ENCODE measurements at regions not wholly inside any gene's neighbourhood (a gene's known extent, or its start where the extent isn't known, plus 50 kb on each side); places are given as distances from the start of the nearest gene placed in this dataset.
"Not testable (repeated sequence)": the region's sequence is repeated elsewhere in the genome, so short reads cannot be mapped to it uniquely, and the experiment has no call there.

DNA sequence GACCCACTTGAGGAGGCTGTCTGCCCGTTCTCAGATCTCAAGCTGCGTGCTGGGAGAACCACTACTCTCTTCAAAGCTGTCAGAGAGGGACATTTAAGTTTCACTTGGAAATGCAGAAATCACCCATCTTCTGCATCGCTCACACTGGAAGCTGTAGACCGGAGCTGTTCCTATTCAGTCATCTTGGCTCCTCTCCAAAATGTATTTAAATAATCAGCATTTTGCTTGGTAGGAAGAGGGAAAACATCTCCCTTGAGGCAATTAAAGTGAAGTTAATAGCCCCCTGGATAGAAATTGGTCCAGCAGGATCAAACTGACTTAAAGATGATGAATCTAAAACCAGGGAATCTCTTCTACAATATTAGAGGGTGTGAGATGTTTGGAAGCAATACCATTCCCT, 151.7 kb downstream of the CSNK2A3 start:
- not testable (repeated sequence) for H3K36me3 ChIP-seq (ENCODE audit: insufficient read depth, low read length); H3K4me1 ChIP-seq (ENCODE audit: insufficient read depth, low read length); H3K9ac ChIP-seq (ENCODE audit: low read depth, low read length); H3K9me3 ChIP-seq (ENCODE audit: control insufficient read depth, insufficient read depth, low read length)

DNA sequence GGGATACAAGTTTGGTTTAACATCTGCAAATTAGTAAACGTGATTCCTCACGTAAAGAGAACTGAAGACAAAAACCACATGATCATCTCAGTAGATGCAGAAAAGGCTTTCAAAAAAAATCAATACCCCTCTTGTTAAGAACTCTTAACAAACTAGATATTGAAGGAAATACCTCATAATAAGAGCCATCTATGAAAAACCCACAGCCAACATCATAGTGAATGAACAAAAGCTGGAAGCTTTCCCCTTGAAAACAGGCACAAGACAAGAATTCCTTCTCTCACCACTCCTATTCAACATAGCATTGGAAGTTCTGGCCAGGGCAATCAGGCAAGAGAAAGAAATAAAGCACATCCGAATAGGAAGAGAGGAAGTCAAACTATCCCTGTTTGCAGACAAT, 160.5 kb downstream of the CSNK2A3 start:
- Histone ChIP-seq H3K9ac (ENCODE audit: low read depth, low read length) (no peak overlapping the region), H3K4me1 (ENCODE audit: insufficient read depth, low read length) (no peaks in the 10 kb centered on the region), H3K36me3 (ENCODE audit: insufficient read depth, low read length) (no peaks in the 10 kb centered on the region), H3K9me3 (ENCODE audit: control insufficient read depth, insufficient read depth, low read length) (no peaks in the 10 kb centered on the region)

DNA sequence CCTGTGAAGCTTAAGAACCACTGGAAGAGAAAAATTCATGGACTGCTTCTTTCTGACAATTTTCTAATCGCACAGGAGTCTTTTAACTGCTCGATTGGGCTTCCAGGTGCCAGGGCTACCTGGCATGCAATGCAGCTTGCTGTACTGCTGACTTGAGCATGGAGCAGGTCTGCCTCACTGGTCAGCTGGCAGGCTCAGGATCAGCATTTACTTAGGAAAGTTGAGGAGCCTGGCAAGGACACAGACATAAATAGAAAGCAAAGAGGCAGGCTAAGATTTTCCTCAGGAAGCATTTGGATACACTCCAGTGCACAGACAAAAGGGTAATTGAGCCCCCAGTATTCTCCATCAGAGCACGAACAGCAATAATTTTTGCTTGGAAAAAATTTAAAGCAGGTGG, 163.5 kb downstream of the CSNK2A3 start:
- Histone ChIP-seq H3K9me3 (ENCODE audit: control insufficient read depth, insufficient read depth, low read length) (no peaks in the 10 kb centered on the region), H3K4me1 (ENCODE audit: insufficient read depth, low read length) (no peaks in the 10 kb centered on the region), H3K9ac (ENCODE audit: low read depth, low read length) (no peak overlapping the region)

DNA sequence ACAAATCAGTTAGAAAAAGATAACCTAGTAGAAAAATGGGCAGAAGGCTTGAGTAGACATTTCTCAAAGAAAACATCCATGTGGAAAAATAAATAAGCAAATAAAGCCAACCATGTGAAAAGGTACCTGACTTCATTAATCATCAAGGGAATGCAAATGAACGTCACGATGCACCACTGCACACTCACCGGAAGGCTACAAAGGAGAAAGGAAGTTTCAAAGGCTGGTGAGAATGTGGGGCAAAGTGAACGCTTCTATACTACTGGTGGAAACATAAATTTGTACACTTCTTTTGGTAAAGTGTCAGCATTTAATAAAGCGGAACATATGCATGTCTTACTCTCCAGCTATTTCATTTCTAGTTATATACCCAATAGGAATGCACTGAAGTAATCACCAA, 166.8 kb downstream of the CSNK2A3 start:
- Histone ChIP-seq H3K9ac (ENCODE audit: low read depth, low read length) (no peak overlapping the region), H3K36me3 (ENCODE audit: insufficient read depth, low read length) (no peaks in the 10 kb centered on the region), H3K4me1 (ENCODE audit: insufficient read depth, low read length) (no peaks in the 10 kb centered on the region), H3K9me3 (ENCODE audit: control insufficient read depth, insufficient read depth, low read length) (no peaks in the 10 kb centered on the region)

More for the DNA sequence above, 163.5 kb downstream of the CSNK2A3 start:
- no peaks in the 10 kb centered on the region for H3K36me3 ChIP-seq (ENCODE audit: insufficient read depth, low read length)

DNA sequence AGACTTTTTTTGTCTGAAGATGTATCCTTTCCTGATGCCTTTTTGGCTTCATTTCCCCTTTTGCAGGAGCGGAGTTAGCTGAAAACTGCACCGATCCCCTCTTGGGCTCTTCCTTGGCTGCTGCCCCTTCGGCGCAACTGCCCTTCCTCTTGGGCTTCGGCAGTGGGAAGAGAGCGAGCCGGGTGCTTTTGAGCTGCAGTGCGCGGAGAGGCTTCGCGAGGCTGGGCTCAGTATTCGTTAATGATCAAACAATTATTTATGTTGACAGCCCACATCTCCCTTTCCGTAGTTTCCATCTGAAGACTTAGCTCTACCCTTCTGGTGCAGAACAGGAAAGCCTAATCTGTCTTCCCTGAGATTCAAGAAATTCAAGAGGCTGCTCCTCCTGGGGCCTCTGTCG, 170.8 kb downstream of the CSNK2A3 start:
- Histone ChIP-seq H3K36me3 (ENCODE audit: insufficient read depth, low read length) (no peaks in the 10 kb centered on the region), H3K9me3 (ENCODE audit: control insufficient read depth, insufficient read depth, low read length) (no peaks in the 10 kb centered on the region)

DNA sequence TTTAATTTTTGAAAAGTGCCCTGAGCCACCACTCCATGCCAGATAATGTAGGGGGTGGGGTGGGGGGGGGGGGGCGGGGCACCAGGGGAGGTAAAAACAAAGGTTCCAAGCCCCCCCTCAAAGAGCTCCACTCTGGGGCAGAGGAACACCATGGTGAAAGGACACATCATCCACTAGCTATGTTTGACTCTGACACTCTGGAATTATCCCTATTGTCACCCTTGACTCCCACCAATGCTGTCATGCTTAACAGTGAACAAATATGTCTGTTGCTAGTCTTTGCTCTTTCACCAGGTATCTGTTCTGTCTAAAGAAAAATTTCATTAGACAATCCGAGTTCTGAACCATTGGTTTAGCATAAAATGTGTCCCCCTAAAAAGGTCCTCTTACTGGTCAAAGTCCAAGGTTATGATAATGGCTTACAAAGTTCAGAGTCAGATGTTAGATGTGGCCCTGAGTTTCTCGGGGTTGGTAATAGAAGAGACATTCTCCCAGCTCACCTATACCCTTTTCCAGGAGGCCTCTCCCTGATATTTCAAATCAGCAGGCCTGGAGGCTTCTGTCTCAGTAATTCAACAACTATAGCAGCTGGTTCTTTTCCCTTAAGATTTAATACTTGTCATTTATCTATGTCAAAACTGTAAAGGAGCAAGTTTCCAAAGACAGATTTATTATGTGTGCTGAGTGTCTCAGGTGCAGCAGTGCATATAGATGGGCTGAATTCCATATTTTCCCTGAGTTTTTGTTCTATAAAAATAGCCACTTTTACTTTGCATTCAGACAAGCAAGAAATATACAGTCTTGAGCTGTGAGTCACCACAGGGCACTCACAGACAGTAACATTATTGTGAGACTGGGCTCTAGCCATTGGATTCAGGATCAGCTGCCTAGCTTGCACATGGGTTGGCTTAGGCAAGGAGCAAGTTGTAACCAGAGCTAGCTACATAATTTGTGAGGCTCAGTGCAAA, 174.1 kb downstream of the CSNK2A3 start:
- Histone ChIP-seq H3K9me3 (ENCODE audit: control insufficient read depth, insufficient read depth, low read length) (no peaks in the 10 kb centered on the region), H3K9ac (ENCODE audit: low read depth, low read length) (no peak overlapping the region), H3K36me3 (ENCODE audit: insufficient read depth, low read length) (no peaks in the 10 kb centered on the region), H3K4me1 (ENCODE audit: insufficient read depth, low read length) (peaks cover 5% of the 10 kb centered on the region; the same call in 1 of the 2 replicates)

More for the DNA sequence above, 170.8 kb downstream of the CSNK2A3 start:
- H3K9ac ChIP-seq (ENCODE audit: low read depth, low read length) = no peak overlapping the region
- peaks cover 5% of the 10 kb centered on the region; the same call in 1 of the 2 replicates for H3K4me1 ChIP-seq (ENCODE audit: insufficient read depth, low read length)

DNA sequence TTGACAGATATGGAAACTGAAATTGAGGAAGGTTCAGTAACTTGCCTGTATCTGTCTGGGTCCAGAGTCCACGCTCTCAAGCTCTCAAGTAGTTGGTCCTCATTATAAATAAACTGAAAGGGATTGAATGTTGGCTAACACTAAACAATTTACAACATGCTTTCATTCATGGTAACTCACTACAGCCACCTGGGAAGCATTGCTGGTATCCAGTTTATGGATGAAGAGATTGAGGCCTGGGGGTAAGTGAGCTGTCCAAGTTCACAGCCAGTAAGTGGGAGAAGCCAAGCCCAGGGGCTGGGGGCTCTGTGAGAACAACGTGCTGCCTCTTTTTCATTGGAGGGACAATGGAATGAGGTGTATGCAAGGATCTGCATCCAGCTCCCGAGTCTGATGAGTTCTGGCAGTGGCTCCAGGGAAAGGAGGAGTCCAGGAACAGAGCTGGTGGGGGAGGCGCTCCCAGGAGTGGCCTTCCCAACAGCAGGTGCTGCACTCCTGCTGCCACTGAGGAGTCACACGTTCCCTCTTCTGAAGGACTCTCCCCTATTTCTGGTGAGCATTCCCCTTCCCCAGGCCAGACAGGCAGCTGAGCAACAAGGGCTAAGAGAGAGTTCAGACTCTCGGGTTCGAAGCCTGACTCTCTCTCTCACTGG, 175.8 kb downstream of the CSNK2A3 start:
- no peaks in the 10 kb centered on the region for H3K9me3 ChIP-seq (ENCODE audit: control insufficient read depth, insufficient read depth, low read length)
- H3K9ac ChIP-seq (ENCODE audit: low read depth, low read length) = no peak overlapping the region
- H3K4me1 ChIP-seq (ENCODE audit: insufficient read depth, low read length) = peaks cover 5% of the 10 kb centered on the region; the same call in 1 of the 2 replicates
- no peaks in the 10 kb centered on the region for H3K36me3 ChIP-seq (ENCODE audit: insufficient read depth, low read length)

DNA sequence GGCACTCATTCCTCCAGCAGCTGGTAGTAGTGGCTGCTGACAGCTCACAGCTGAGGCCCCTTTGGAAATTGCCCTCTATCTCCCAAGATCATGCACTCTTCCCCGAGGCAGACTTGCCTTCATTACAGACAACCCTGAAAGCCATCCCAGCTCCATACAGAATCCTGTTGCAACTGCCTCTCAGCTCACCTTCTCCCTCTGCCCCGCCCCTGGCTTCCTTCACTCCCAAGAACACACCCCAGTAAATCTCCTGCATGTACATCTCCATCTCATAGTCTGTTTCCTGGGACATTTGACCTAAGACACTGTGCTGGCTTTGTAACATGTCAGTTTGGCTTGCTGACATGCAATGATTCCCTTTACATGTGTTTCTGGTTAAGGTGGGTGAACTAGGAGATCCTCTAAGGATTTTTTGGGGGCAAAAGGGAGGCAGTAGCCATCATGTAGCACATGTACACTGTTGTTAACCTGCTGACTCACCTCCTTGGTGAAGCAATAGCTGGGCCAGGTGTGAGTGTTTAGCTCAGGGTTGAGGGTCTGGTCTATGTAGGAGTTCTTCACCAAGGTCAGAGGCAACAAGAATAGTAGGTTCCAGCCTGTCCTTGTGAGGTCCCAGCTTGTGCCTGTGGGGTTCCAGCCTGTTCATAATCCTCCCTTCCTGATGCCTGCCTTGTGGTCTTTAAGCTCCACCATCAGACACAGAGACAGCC, 179.6 kb downstream of the CSNK2A3 start:
- Histone ChIP-seq H3K9ac (ENCODE audit: low read depth, low read length) (no peak overlapping the region), H3K4me1 (ENCODE audit: insufficient read depth, low read length) (no peaks in the 10 kb centered on the region), H3K9me3 (ENCODE audit: control insufficient read depth, insufficient read depth, low read length) (no peaks in the 10 kb centered on the region), H3K36me3 (ENCODE audit: insufficient read depth, low read length) (no peaks in the 10 kb centered on the region)

DNA sequence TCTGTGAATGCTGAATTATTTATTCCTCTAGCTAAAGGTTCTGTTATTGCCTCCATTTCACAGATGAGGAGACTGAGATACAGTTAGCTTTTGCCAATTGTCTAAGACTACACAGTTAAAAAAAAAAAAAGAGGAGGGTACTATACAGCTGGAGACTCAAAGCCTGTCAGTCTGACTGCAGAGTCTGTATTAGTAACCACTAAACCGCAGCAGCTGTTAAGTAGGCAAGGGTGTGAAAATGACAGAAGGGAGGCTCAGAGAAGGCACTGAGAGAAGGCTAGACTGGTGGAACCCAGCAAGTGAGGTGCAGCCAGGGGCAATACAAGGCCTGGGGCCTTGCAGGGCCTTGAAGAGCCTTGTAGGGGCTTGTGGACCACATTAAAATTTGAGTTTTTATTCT, 181.2 kb downstream of the CSNK2A3 start:
- no peaks in the 10 kb centered on the region for H3K9me3 ChIP-seq (ENCODE audit: control insufficient read depth, insufficient read depth, low read length)
- no peak overlapping the region for H3K9ac ChIP-seq (ENCODE audit: low read depth, low read length)
- no peaks in the 10 kb centered on the region for H3K36me3 ChIP-seq (ENCODE audit: insufficient read depth, low read length)
- no peaks in the 10 kb centered on the region for H3K4me1 ChIP-seq (ENCODE audit: insufficient read depth, low read length)

DNA sequence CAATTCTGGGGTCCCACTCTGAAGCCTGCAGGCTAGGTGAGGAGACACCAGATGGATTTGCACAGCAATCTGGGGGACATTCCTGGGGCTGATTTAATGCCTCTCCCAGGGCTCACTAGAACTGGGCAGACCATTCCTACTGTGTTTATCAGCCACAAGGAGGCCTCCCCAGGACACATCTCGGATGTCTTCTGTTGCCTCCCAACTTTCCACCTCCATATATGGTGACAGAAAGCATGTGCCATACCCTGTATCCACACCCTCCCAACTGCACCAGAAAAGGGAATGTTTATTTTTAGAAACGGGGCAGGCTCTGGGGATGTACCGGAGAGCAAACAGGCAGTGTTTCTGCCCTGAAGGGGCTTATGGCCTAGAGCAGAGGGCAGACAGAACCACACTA, 181.8 kb downstream of the CSNK2A3 start:
- H3K4me1 ChIP-seq (ENCODE audit: insufficient read depth, low read length) = no peaks in the 10 kb centered on the region
- H3K9ac ChIP-seq (ENCODE audit: low read depth, low read length) = no peak overlapping the region
- H3K36me3 ChIP-seq (ENCODE audit: insufficient read depth, low read length) = no peaks in the 10 kb centered on the region
- no peaks in the 10 kb centered on the region for H3K9me3 ChIP-seq (ENCODE audit: control insufficient read depth, insufficient read depth, low read length)

DNA sequence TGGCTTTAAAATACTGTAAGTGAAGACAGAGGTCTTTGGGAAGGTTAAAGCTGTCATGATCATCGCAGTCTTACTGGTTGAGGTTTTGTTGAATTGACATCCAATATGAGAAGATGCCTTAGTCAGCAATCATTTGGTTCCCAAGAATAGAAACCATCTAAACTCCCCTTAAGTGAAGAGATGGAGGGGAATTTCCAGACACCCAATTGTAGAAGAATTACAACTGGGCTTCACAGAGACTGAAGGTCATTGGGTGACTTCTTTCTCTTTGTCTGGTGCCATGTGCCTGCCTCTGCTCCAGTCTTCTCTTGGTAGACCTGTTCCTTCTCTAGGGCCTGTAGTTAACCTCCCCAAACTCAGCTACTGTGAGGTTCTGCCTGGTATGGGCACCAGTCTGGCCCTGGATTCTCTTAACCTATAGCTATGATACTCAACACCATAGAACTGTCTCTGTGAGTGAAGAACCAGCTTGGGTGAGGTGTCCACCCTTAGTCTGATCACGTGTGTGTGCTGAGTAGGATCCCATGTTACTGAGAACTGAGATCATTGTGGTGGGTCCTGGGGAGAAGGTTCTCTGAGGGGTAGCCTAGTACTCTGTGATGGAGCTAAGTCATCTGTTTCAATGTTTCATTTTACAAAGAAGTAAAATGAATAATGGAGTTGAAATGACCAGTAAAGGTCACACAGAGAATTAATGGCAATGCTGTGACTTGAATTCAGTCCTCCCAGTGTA, 182.5 kb downstream of the CSNK2A3 start:
- H3K36me3 ChIP-seq (ENCODE audit: insufficient read depth, low read length) = no peaks in the 10 kb centered on the region
- H3K9me3 ChIP-seq (ENCODE audit: control insufficient read depth, insufficient read depth, low read length) = no peaks in the 10 kb centered on the region
- H3K4me1 ChIP-seq (ENCODE audit: insufficient read depth, low read length) = no peaks in the 10 kb centered on the region
- H3K9ac ChIP-seq (ENCODE audit: low read depth, low read length) = no peak overlapping the region

DNA sequence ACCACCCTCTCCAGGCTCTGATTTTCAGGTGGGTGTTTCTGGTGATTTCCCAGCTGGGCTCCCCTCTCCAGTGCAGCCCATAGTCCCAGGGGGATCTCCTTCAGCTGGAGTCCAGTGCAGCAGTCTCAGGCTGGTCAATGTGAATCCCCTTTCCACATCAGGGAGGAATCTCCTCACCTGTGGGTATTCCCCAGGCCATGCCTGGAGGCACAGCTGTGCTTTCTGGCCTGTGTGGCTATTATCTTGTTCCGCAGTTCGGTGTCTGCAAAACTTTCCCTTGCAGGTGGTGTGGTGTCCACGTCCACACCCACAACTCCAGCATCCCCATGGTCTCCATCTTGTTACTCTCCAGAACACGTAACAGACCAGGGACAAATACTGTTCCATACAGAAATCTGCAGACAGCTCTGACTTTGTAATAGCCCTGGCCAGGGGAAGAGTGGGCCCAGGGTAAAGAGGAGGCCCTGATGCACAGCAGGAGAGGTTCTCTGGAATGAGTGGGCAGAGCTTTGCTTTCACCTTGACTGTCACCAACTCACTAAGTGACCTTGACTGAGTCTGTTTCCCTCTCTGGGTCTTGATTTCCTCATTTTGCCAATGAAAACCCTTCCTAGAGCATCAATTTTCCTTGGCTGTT, 183.2 kb downstream of the CSNK2A3 start:
- H3K9ac ChIP-seq (ENCODE audit: low read depth, low read length) = no peak overlapping the region
- no peaks in the 10 kb centered on the region for H3K9me3 ChIP-seq (ENCODE audit: control insufficient read depth, insufficient read depth, low read length)
- H3K36me3 ChIP-seq (ENCODE audit: insufficient read depth, low read length) = no peaks in the 10 kb centered on the region
- H3K4me1 ChIP-seq (ENCODE audit: insufficient read depth, low read length) = no peaks in the 10 kb centered on the region

DNA sequence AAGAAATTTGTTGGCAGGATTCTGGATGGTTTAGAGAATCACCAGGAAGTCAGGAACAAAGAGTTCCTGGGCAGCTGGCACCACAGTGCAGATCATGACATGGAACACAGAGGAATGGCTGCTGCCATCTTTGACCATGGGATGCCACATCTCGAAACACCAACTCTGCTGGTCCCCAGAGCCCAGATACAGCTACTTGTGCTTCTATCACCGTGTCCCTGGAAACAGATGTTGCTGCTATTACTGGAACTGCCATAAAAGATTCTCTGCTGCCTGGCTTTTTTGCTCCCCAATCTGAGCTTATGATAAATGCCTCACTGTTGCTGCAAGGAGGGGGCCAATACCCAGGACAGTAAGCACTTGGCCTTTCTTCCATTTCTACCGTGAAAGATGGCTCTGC, 185.2 kb downstream of the CSNK2A3 start:
- Histone ChIP-seq H3K36me3 (ENCODE audit: insufficient read depth, low read length) (no peaks in the 10 kb centered on the region), H3K4me1 (ENCODE audit: insufficient read depth, low read length) (no peaks in the 10 kb centered on the region), H3K9me3 (ENCODE audit: control insufficient read depth, insufficient read depth, low read length) (no peaks in the 10 kb centered on the region), H3K9ac (ENCODE audit: low read depth, low read length) (no peak overlapping the region)

DNA sequence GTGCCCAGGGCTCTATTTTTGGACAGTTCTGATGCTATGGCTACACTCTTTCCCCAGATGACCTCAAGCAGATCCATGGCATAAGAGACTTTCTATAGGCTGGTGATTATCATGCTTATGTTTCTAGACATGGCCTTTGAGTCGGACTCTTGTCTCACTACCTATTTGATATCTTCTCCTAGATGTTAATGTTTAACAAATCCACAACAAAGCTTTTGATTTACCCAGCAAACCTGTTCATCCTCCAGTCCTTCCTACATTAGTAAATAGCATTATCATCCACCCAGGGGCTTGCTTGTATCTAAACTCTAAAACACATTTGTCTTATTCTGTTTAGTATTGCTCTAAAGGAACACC, 188.7 kb downstream of the CSNK2A3 start:
- Histone ChIP-seq H3K9ac (ENCODE audit: low read depth, low read length) (no peak overlapping the region), H3K4me1 (ENCODE audit: insufficient read depth, low read length) (no peaks in the 10 kb centered on the region), H3K9me3 (ENCODE audit: control insufficient read depth, insufficient read depth, low read length) (no peaks in the 10 kb centered on the region), H3K36me3 (ENCODE audit: insufficient read depth, low read length) (no peaks in the 10 kb centered on the region)
